Left ventricle myocardium inferior (tissue), 1 donor: ENCODE measurements at regions not wholly inside any gene's neighbourhood (a gene's known extent, or its start where the extent isn't known, plus 50 kb on each side); places are given as distances from the start of the nearest gene placed in this dataset.

ENCODE experiments used
- DNase-seq: peaks from one replicate; pipeline ENCODE4 v3.0.0-alpha.2; 2020
- H3K27ac ChIP-seq: fragments of 200-600 bp; replicated peaks from 2 replicates; pipeline ENCODE4 v1.8.0; 2021
- H3K27me3 ChIP-seq: fragments of 200-600 bp; 2 replicates; pipeline ENCODE4 v1.8.0; 2021; ENCODE audit warnings: low read depth
- H3K36me3 ChIP-seq: fragments of 200-600 bp; 2 replicates; pipeline ENCODE4 v1.8.0; 2021
- H3K4me1 ChIP-seq: fragments of 200-600 bp; 2 replicates; pipeline ENCODE4 v1.8.0; 2021
- H3K4me3 ChIP-seq: fragments of 200-600 bp; 2 replicates; pipeline ENCODE4 v1.8.0; 2021; ENCODE audit warnings: mild to moderate bottlenecking, moderate library complexity
- H3K9me3 ChIP-seq: fragments of 200-600 bp; replicated peaks from 2 replicates; pipeline ENCODE4 v1.8.0; 2021
- CTCF ChIP-seq: fragments of 200-600 bp; IDR thresholded peaks from 2 replicates; pipeline ENCODE4 v1.8.0; 2021; ENCODE audit warnings: antibody characterized with exemption, mild to moderate bottlenecking, borderline replicate concordance
- intact Hi-C: fragments of 100-400 bp; cut with micrococcal nuclease; formaldehyde crosslinking; loops from one replicate; pipeline ENCODE4 v1.11.0; 2022
- donor health status: DM: no; HTN: yes; CAD: no; lungs with severe emphysema.

GRCh38 chr20:40497899-40498691 is 190.9 kb downstream of the MAFB start:
- H3K36me3 ChIP-seq: no peaks in the 10 kb centered on the region
- H3K4me3 ChIP-seq: no peak overlapping the region
- intact Hi-C loops: no loop called here
- no peaks in the 10 kb centered on the region for H3K9me3 ChIP-seq
- peaks cover 4% of the 10 kb centered on the region for H3K27me3 ChIP-seq
- TF ChIP-seq CTCF: no peak
- peak; percentile 33 for DNase-seq
- no peaks in the 10 kb centered on the region for H3K4me1 ChIP-seq
- H3K27ac ChIP-seq: no peak overlapping the region

GRCh38 chr20:40495956-40496355 is 193.1 kb downstream of the MAFB start:
- no peaks in the 10 kb centered on the region for H3K27me3 ChIP-seq
- intact Hi-C loops: no loop called here
- no peak overlapping the region for H3K27ac ChIP-seq

GRCh38 chr20:40494248-40494647 is 194.8 kb downstream of the MAFB start:
- DNase-seq: no peak
- no peak for TF ChIP-seq CTCF
- Histone ChIP-seq H3K9me3 (no peaks in the 10 kb centered on the region), H3K4me1 (no peaks in the 10 kb centered on the region), H3K4me3 (no peak overlapping the region), H3K27me3 (no peaks in the 10 kb centered on the region), H3K36me3 (no peaks in the 10 kb centered on the region), H3K27ac (no peak overlapping the region)
- intact Hi-C loops: no loop called here

More at GRCh38 chr20:40495956-40496355, 193.1 kb downstream of the MAFB start:
- Histone ChIP-seq H3K4me1 (no peaks in the 10 kb centered on the region), H3K9me3 (no peaks in the 10 kb centered on the region), H3K36me3 (no peaks in the 10 kb centered on the region), H3K4me3 (no peak overlapping the region)
- TF ChIP-seq CTCF: no peak
- no peak for DNase-seq

DNA sequence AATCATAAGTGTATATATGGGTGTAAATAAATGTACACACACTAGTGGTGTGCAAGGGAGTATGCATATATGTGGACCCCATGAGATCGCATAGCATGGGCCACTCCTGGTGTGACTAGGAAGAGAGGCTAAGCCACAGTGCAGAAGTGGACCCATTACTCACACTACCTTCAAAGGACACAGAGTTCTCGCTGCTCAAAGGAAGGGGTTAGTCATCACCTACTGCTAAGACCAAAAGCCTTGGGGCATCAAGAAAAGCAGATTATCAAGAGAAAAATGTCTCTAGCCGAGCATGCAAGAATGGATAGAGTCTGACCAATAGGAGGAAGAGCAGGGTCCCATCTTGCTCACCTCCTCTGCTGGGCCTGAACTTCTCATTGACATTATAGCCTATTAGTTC is 195.5 kb downstream of the MAFB start:
- H3K4me1 ChIP-seq: no peaks in the 10 kb centered on the region
- no peak for DNase-seq
- intact Hi-C loops: no loop called here
- H3K27ac ChIP-seq: no peak overlapping the region
- H3K36me3 ChIP-seq: no peaks in the 10 kb centered on the region
- no peaks in the 10 kb centered on the region for H3K27me3 ChIP-seq
- H3K4me3 ChIP-seq: no peak overlapping the region
- TF ChIP-seq CTCF: no peak
- H3K9me3 ChIP-seq: no peaks in the 10 kb centered on the region

GRCh38 chr20:40493071-40493470 is 196.0 kb downstream of the MAFB start:
- H3K27ac ChIP-seq: no peak overlapping the region
- H3K4me3 ChIP-seq: no peak overlapping the region
- peak; percentile 49 for DNase-seq
- no peaks in the 10 kb centered on the region for H3K9me3 ChIP-seq
- peaks cover 1% of the 10 kb centered on the region for H3K27me3 ChIP-seq
- no peak for TF ChIP-seq CTCF
- intact Hi-C loops: no loop called here
- H3K4me1 ChIP-seq: no peaks in the 10 kb centered on the region
- no peaks in the 10 kb centered on the region for H3K36me3 ChIP-seq
